BLaER1 (cell line): ENCODE measurements at regions not wholly inside any gene's neighbourhood (a gene's known extent, or its start where the extent isn't known, plus 50 kb on each side); places are given as distances from the start of the nearest gene placed in this dataset.

Experiments
- H3K27ac ChIP-seq: shearing (Covaris generic); formaldehyde crosslinking; 2 replicates; pipeline ENCODE4 v1.8.1; 2022
- H3K27me3 ChIP-seq: shearing (Covaris generic); formaldehyde crosslinking; 2 replicates; pipeline ENCODE4 v1.8.1; 2022
- H3K36me3 ChIP-seq: shearing (Covaris generic); formaldehyde crosslinking; 2 replicates; pipeline ENCODE4 v1.8.1; 2022
- H3K4me1 ChIP-seq: shearing (Covaris generic); formaldehyde crosslinking; 2 replicates; pipeline ENCODE4 v1.8.1; 2022
- H3K4me2 ChIP-seq: shearing (Covaris generic); formaldehyde crosslinking; 2 replicates; pipeline ENCODE4 v1.8.1; 2022
- H3K4me3 ChIP-seq: shearing (Covaris generic); formaldehyde crosslinking; 2 replicates; pipeline ENCODE4 v1.8.1; 2022
- H3K9ac ChIP-seq: shearing (Covaris generic); formaldehyde crosslinking; 2 replicates; pipeline ENCODE4 v1.8.1; 2022
- H3K9me3 ChIP-seq: shearing (Covaris generic); formaldehyde crosslinking; 2 replicates; pipeline ENCODE4 v1.8.1; 2022
- H4K20me1 ChIP-seq: shearing (Covaris generic); formaldehyde crosslinking; 2 replicates; pipeline ENCODE4 v1.8.1; 2022
- Cebpa-rat ChIP-seq: shearing (Covaris generic); IDR thresholded peaks from 2 replicates; pipeline ENCODE4 v1.8.1; 2022

DNA sequence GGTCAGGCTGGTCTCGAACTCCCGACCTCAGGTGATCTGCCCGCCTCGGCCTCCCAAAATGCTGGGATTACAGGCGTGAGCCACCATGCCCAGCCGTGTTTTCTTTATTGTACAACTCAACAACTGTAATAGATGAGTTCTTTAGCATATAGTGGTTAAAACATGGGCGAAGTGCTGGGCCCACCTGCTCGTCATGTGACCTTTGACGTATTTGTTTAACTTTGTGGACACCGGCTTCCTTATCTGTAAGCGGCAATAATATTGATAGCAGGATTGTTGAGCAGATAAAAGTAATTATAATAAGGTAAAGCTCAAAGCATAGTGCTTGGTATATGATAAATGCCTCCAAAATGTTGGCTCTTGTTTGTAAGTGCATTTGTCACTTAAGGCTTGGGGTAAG is 460.3 kb downstream of the KLF12 start:
- no peak overlapping the region for H3K27ac ChIP-seq
- H3K4me2 ChIP-seq, result no peak overlapping the region

DNA sequence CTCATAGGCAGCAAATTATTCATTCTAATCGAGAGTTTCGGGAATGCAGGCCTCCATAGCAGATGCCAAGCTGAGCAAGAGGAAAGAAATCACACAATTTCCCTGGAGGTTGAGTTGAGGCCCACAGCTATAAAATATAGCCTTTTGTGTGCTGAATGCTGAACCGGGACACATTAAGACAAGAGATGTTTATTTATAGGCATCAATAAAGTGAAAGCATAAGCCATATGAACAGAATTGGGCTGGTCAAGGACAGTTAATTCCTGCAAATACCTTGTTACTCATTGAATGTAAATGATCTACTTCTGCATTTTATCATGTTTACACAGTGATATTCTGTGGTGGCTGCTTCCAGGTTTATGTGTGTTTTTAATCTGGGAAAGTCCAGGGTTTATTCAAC is 461.7 kb downstream of the KLF12 start:
- Histone ChIP-seq H3K27ac (no peak overlapping the region), H3K27me3 (no peaks in the 10 kb centered on the region), H3K4me2 (no peak overlapping the region), H3K4me1 (no peaks in the 10 kb centered on the region), H4K20me1 (no peaks in the 10 kb centered on the region), H3K4me3 (no peak overlapping the region), H3K9me3 (no peaks in the 10 kb centered on the region), H3K9ac (no peak overlapping the region), H3K36me3 (no peaks in the 10 kb centered on the region)
- TF ChIP-seq Cebpa-rat, result no peak

More for the DNA sequence above, 460.3 kb downstream of the KLF12 start:
- Histone ChIP-seq H3K4me1 (no peaks in the 10 kb centered on the region), H3K9ac (no peak overlapping the region), H3K4me3 (no peak overlapping the region), H3K36me3 (no peaks in the 10 kb centered on the region), H3K27me3 (no peaks in the 10 kb centered on the region), H4K20me1 (no peaks in the 10 kb centered on the region), H3K9me3 (no peaks in the 10 kb centered on the region)
- no peak for TF ChIP-seq Cebpa-rat

DNA sequence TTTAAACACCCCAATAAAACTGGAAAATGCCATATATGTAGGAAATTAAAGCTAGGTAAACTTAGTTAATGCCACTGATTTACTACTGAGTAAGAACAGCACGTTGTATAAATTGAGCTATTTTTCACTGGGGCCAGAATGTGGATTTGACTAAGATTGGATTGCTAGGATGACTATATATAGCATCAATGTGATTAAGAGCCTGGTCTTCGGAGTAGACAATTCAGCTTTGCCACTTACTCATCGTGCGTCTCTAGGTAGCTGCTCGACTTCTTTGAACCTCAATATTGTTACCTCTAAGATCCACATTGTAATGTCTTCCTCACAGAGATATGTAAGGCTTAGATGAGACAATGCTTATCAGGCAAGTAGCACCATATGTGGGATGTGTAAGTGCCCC is 462.5 kb downstream of the KLF12 start:
- no peak for TF ChIP-seq Cebpa-rat
- Histone ChIP-seq H3K9me3 (no peaks in the 10 kb centered on the region), H3K9ac (no peak overlapping the region), H3K27ac (no peak overlapping the region), H3K4me2 (no peak overlapping the region), H3K4me1 (no peaks in the 10 kb centered on the region), H3K27me3 (no peaks in the 10 kb centered on the region), H3K4me3 (no peak overlapping the region), H4K20me1 (no peaks in the 10 kb centered on the region), H3K36me3 (no peaks in the 10 kb centered on the region)

- Histone ChIP-seq H3K9ac (no peak overlapping the region), H3K27ac (no peak overlapping the region), H3K9me3 (no peaks in the 10 kb centered on the region), H3K27me3 (no peaks in the 10 kb centered on the region), H3K4me1 (no peaks in the 10 kb centered on the region), H3K4me3 (no peak overlapping the region), H3K4me2 (no peak overlapping the region), H4K20me1 (no peaks in the 10 kb centered on the region), H3K36me3 (no peaks in the 10 kb centered on the region)
- TF ChIP-seq Cebpa-rat, result no peak
Observed at GRCh38 chr13:73671011-73671410, 463.2 kb downstream of the KLF12 start.

DNA sequence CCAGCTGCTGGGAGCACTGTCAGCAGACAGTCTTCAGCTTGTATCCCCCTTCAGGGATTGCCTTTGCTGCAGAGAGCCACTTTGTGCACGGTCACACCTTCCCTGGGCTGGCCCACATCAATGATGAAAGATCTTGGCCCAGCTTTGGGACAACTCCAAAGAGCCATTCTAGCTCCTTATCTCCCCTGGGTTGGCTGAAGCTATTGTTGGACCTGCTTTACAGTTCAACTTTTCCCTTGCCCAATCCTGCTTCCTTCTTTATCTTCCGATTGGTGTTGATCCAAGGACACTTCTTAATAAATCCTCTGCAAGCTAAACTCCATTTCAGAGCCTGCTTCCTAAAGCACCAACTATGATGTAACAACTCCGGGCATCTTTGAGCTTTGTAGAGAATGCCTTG is 466.4 kb downstream of the KLF12 start:
- H3K4me2 ChIP-seq, result no peak overlapping the region
- no peak overlapping the region for H3K9ac ChIP-seq
- no peaks in the 10 kb centered on the region for H4K20me1 ChIP-seq
- H3K27me3 ChIP-seq, result no peaks in the 10 kb centered on the region
- no peaks in the 10 kb centered on the region for H3K9me3 ChIP-seq
- peaks cover 7% of the 10 kb centered on the region for H3K4me1 ChIP-seq
- no peak overlapping the region for H3K4me3 ChIP-seq
- no peak overlapping the region for H3K27ac ChIP-seq
- TF ChIP-seq Cebpa-rat, result no peak
- H3K36me3 ChIP-seq, result no peaks in the 10 kb centered on the region

- H3K4me1 ChIP-seq, result peaks cover 7% of the 10 kb centered on the region
- no peak for TF ChIP-seq Cebpa-rat
- H3K36me3 ChIP-seq, result no peaks in the 10 kb centered on the region
- H3K4me2 ChIP-seq, result no peak overlapping the region
- H3K4me3 ChIP-seq, result no peak overlapping the region
- H3K9me3 ChIP-seq, result no peaks in the 10 kb centered on the region
- H4K20me1 ChIP-seq, result no peaks in the 10 kb centered on the region
- H3K27ac ChIP-seq, result no peak overlapping the region
- no peak overlapping the region for H3K9ac ChIP-seq
- no peaks in the 10 kb centered on the region for H3K27me3 ChIP-seq
Observed at GRCh38 chr13:73665261-73665660, 468.9 kb downstream of the KLF12 start.

DNA sequence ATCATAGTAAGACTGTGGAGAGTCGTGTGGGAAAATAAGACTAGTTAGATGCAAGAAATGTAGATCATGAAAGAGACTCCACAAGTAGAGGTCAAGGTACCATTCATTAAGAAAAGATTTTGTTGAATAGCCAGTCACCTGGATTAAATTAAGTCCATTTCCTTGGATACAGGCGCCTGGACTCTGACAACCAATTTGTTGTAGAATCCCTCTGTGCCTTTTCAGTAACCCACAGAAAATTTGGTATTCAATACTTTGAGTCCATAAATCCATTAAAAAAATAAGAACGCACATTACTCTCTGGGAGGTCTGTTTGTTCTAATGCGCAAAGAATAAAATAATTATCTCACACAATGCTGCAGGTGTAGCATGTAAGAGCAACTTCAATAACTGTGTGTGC is 469.4 kb downstream of the KLF12 start:
- Histone ChIP-seq H3K4me1 (peaks cover 7% of the 10 kb centered on the region), H3K4me2 (no peak overlapping the region), H3K9ac (no peak overlapping the region), H3K27ac (no peak overlapping the region), H3K4me3 (no peak overlapping the region), H3K27me3 (no peaks in the 10 kb centered on the region), H4K20me1 (no peaks in the 10 kb centered on the region), H3K9me3 (no peaks in the 10 kb centered on the region), H3K36me3 (no peaks in the 10 kb centered on the region)
- TF ChIP-seq Cebpa-rat, result no peak

GRCh38 chr13:73662833-73663232 is 471.4 kb downstream of the KLF12 start:
- H3K9ac ChIP-seq, result no peak overlapping the region
- H3K4me3 ChIP-seq, result no peak overlapping the region
- H3K36me3 ChIP-seq, result no peaks in the 10 kb centered on the region
- H3K27me3 ChIP-seq, result no peaks in the 10 kb centered on the region
- H3K27ac ChIP-seq, result no peak overlapping the region
- TF ChIP-seq Cebpa-rat, result no peak
- peaks cover 7% of the 10 kb centered on the region for H3K4me1 ChIP-seq
- H3K9me3 ChIP-seq, result no peaks in the 10 kb centered on the region
- H3K4me2 ChIP-seq, result no peak overlapping the region
- H4K20me1 ChIP-seq, result no peaks in the 10 kb centered on the region

DNA sequence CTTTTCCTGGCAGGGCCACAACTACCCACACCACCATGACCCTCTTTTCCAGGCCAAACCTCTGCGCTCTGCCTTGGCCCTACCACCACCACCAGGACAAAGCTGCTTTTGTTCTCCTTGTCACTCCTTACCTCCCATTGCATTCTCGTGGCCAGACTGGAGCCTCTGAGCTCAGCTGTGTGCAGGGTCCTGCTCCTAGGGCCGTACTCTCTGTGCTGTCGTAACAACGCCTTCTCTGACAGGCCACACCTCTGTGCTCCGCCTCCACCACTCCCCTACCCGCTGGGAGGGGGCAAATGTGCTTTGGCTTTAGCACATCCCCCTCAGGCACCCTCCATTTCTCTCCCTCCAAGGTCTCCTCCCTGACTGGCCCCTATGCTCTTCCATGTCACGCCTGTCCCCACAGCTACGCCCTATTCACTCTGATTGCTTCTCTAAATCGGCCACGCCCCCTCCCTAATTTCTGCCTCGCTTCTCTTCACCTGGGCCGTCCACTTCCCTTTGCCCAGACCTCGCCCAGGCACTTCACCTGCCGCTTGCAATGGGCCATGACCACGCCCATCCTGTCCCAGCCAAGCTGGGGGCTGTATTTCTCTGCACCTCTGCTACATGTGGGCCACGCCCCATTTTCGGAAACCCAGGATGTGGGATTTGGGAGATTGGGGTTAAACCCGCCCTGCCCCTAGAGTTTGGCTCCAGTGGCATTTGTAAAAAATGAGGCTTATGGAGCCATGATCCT is 472.3 kb downstream of the KLF12 start:
- Histone ChIP-seq H4K20me1 (no peaks in the 10 kb centered on the region), H3K27ac (no peak overlapping the region), H3K27me3 (no peaks in the 10 kb centered on the region), H3K9ac (no peak overlapping the region), H3K4me1 (peaks cover 7% of the 10 kb centered on the region), H3K4me3 (no peak overlapping the region), H3K4me2 (no peak overlapping the region), H3K36me3 (no peaks in the 10 kb centered on the region), H3K9me3 (no peaks in the 10 kb centered on the region)
- TF ChIP-seq Cebpa-rat, result no peak

DNA sequence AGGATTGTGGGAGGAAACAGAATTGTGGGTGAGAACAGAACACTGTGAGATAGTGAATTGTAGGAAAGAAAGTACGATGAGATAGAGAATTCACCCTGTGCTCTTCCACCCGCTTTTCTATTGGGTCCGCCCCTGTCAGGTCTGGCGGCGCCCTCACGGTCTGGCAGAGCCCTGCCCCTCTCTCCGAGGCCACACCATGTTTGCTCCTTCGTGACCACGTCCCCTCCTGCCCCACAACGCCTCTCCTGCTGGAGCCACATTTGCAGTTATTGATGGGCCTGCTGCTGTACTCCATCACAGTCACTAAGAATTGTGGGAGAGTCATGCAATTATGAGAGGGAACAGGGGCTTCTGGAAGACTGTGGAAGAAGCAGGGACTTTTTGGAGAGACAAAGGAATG is 473.1 kb downstream of the KLF12 start:
- Histone ChIP-seq H3K4me2 (no peak overlapping the region), H3K36me3 (no peaks in the 10 kb centered on the region), H3K4me3 (no peak overlapping the region), H3K9ac (no peak overlapping the region), H3K4me1 (peaks cover 7% of the 10 kb centered on the region), H3K9me3 (no peaks in the 10 kb centered on the region), H3K27me3 (no peaks in the 10 kb centered on the region), H4K20me1 (no peaks in the 10 kb centered on the region), H3K27ac (no peak overlapping the region)
- no peak for TF ChIP-seq Cebpa-rat

GRCh38 chr13:73658639-73659038 is 475.6 kb downstream of the KLF12 start:
- no peaks in the 10 kb centered on the region for H4K20me1 ChIP-seq
- no peaks in the 10 kb centered on the region for H3K36me3 ChIP-seq
- H3K4me3 ChIP-seq, result no peak overlapping the region
- H3K9me3 ChIP-seq, result no peaks in the 10 kb centered on the region
- no peak overlapping the region for H3K27ac ChIP-seq
- H3K27me3 ChIP-seq, result no peaks in the 10 kb centered on the region
- no peak for TF ChIP-seq Cebpa-rat
- no peak overlapping the region for H3K9ac ChIP-seq
- no peaks in the 10 kb centered on the region for H3K4me1 ChIP-seq
- no peak overlapping the region for H3K4me2 ChIP-seq
